GM13976 (cell line): ENCODE measurements at regions not wholly inside any gene's neighbourhood (a gene's known extent, or its start where the extent isn't known, plus 50 kb on each side); places are given as distances from the start of the nearest gene placed in this dataset.

Experiments
- DNase-seq: peaks from one replicate; pipeline ENCODE4 v3.0.0; 2012; ENCODE audit warnings: low spot score
- CTCF ChIP-seq: IDR thresholded peaks from 2 replicates; pipeline ENCODE4 v1.5.1; 2012; ENCODE audit warnings: borderline replicate concordance, mild to moderate bottlenecking; ENCODE audit not compliant: insufficient read depth; ENCODE audit errors: extremely low read depth, missing control alignments, control extremely low read depth
- in situ Hi-C: fragments of 300-500 bp; cut with MboI; formaldehyde crosslinking; loops from one replicate; pipeline ENCODE4 v1.12.0; 2022; ENCODE audit warnings: low sequenced_read_pairs, mixed read lengths, inconsistent platforms; ENCODE audit not compliant: unreplicated experiment

- DNase-seq: no peak
- in situ Hi-C loops: no loop called here
- no peak for TF ChIP-seq CTCF
Observed at GRCh38 chr13:69649063-69649392, 458.6 kb upstream of the ATXN8OS start.

- no peak for TF ChIP-seq CTCF
- in situ Hi-C loops: no loop called here
- DNase-seq: no peak
Observed at GRCh38 chr13:69648340-69649062, 459.1 kb upstream of the ATXN8OS start.

GRCh38 chr13:69644447-69644846 is 463.2 kb upstream of the ATXN8OS start:
- DNase-seq: no peak
- in situ Hi-C loops: no loop called here
- no peak for TF ChIP-seq CTCF

GRCh38 chr13:69641773-69642172 is 465.9 kb upstream of the ATXN8OS start:
- DNase-seq: no peak
- TF ChIP-seq CTCF: no peak
- in situ Hi-C loops: no loop called here

GRCh38 chr13:69633044-69633443 is 474.6 kb upstream of the ATXN8OS start:
- in situ Hi-C loops: no loop called here
- DNase-seq: no peak
- TF ChIP-seq CTCF: no peak

GRCh38 chr13:69623973-69624372 is 483.7 kb upstream of the ATXN8OS start:
- no peak for TF ChIP-seq CTCF
- no peak for DNase-seq
- in situ Hi-C loops: no loop called here

GRCh38 chr13:69619651-69620050 is 488.0 kb upstream of the ATXN8OS start:
- no peak for DNase-seq
- in situ Hi-C loops: no loop called here
- TF ChIP-seq CTCF: no peak
